ENCODE measurements at regions not wholly inside any gene's neighbourhood (a gene's known extent, or its start where the extent isn't known, plus 50 kb on each side); places are given as distances from the start of the nearest gene placed in this dataset.

- Histone ChIP-seq H2AFZ (ENCODE audit: control insufficient read depth, low read depth, low read length) (no peak overlapping the region), H3K27me3 (replicated peaks in 1 of 2; ENCODE audit: control insufficient read depth in 2 of 2, insufficient read depth in 2 of 2, low read length in 1 of 2) (no peaks in the 10 kb centered on the region; a peak in 1 of 4 replicates), H3K36me3 (ENCODE audit: control insufficient read depth in 2 of 2, insufficient read depth in 2 of 2, low read length in 1 of 2) (no peaks in the 10 kb centered on the region), H3K27ac (ENCODE audit: control insufficient read depth, insufficient read depth) (no peak overlapping the region), H3K4me1 (ENCODE audit: control insufficient read depth, insufficient read depth, low read length) (no peaks in the 10 kb centered on the region), H3K4me3 (no peak overlapping the region), H4K20me1 (ENCODE audit: control insufficient read depth, insufficient read depth) (no peaks in the 10 kb centered on the region), H3K4me2 (ENCODE audit: control insufficient read depth, insufficient read depth) (no peak overlapping the region), H3K79me2 (ENCODE audit: control insufficient read depth, insufficient read depth, low read length) (no peaks in the 10 kb centered on the region), H3K9me3 (replicated peaks; ENCODE audit: control insufficient read depth, insufficient read depth, low read length) (no peaks in the 10 kb centered on the region; the same call in 2 of the 3 replicates), H3K9ac (ENCODE audit: control insufficient read depth, insufficient read depth, low read length) (no peak overlapping the region)
- ChIA-PET SMC1A (ENCODE audit: uncharacterized antibody, unreplicated experiment) (no interaction called here), RAD21 (ENCODE audit: unreplicated experiment) (no interaction called here), CTCF (no interaction called here), POLR2A (no interaction called here)
- DNase-seq (ENCODE audit: low read depth, low spot score) (no peak), FAIRE-seq (peak; percentile 74), ATAC-seq (no peak)
- in situ Hi-C loops (cut with MboI) (no loop called here), intact Hi-C loops (cut with micrococcal nuclease; ENCODE audit: unreplicated experiment) (no loop called here)
- WGBS (ENCODE audit: insufficient coverage, insufficient replicate concordance, low lambda C conversion rate, missing lambda C conversion rate), result 0% methylated on average over 3 of the region's 3 CpGs
- BruUV-seq (replicated peaks), result no TSS peak
- TF ChIP-seq IKZF2 (IDR thresholded peaks at IDR 0.05) (no peak), NFYA (IDR thresholded peaks at IDR 0.05; ENCODE audit: borderline replicate concordance, low read depth, low read length) (no peak), NRF1 (conservative IDR thresholded peaks at IDR 0.05; ENCODE audit: low read depth, low read length) (no peak), JUNB (IDR thresholded peaks at IDR 0.05) (no peak), CHD4 (IDR thresholded peaks at IDR 0.05) (no peak), CBX5 (IDR thresholded peaks at IDR 0.05; ENCODE audit: low read depth) (no peak), CHD1 (IDR thresholded peaks at IDR 0.05; ENCODE audit: low read depth, low read length) (no peak), SP1 (IDR thresholded peaks at IDR 0.05; ENCODE audit: low read depth, low read length) (no peak), NR2C2 (IDR thresholded peaks at IDR 0.05; ENCODE audit: borderline replicate concordance, control insufficient read depth, insufficient read length, low read depth) (no peak)
Measured at GRCh38 chr13:39859898-39860297, 204.4 kb downstream of the COG6 start.

- no TSS peak for BruUV-seq (replicated peaks)
- Histone ChIP-seq H3K4me2 (ENCODE audit: control insufficient read depth, insufficient read depth) (no peak overlapping the region), H3K9ac (ENCODE audit: control insufficient read depth, insufficient read depth, low read length) (no peak overlapping the region), H3K79me2 (ENCODE audit: control insufficient read depth, insufficient read depth, low read length) (no peaks in the 10 kb centered on the region), H3K4me3 (no peak overlapping the region), H2AFZ (ENCODE audit: control insufficient read depth, low read depth, low read length) (no peak overlapping the region), H3K36me3 (ENCODE audit: control insufficient read depth in 2 of 2, insufficient read depth in 2 of 2, low read length in 1 of 2) (no peaks in the 10 kb centered on the region), H3K27ac (ENCODE audit: control insufficient read depth, insufficient read depth) (no peak overlapping the region), H3K27me3 (replicated peaks in 1 of 2; ENCODE audit: control insufficient read depth in 2 of 2, insufficient read depth in 2 of 2, low read length in 1 of 2) (no peaks in the 10 kb centered on the region; a peak in 1 of 4 replicates), H4K20me1 (ENCODE audit: control insufficient read depth, insufficient read depth) (no peaks in the 10 kb centered on the region), H3K4me1 (ENCODE audit: control insufficient read depth, insufficient read depth, low read length) (no peaks in the 10 kb centered on the region), H3K9me3 (replicated peaks; ENCODE audit: control insufficient read depth, insufficient read depth, low read length) (no peaks in the 10 kb centered on the region; the same call in 2 of the 3 replicates)
- CTCF ChIA-PET, result no interaction called here
- ATAC-seq, result no peak
- DNase-seq (ENCODE audit: low read depth, low spot score), result no peak
- WGBS (ENCODE audit: insufficient coverage, insufficient replicate concordance, low lambda C conversion rate, missing lambda C conversion rate), result 28% methylated on average over 2 of the region's 2 CpGs
- RAD21 ChIA-PET (ENCODE audit: unreplicated experiment), result no interaction called here
- intact Hi-C loops (cut with micrococcal nuclease; ENCODE audit: unreplicated experiment) (no loop called here), in situ Hi-C loops (cut with MboI) (no loop called here)
- SMC1A ChIA-PET (ENCODE audit: uncharacterized antibody, unreplicated experiment), result no interaction called here
- POLR2A ChIA-PET, result no interaction called here
- no peak for FAIRE-seq
- no peak for TF ChIP-seq EP300 (IDR thresholded peaks at IDR 0.05; ENCODE audit: borderline replicate concordance in 1 of 2, control insufficient read depth in 1 of 2, low read depth in 2 of 2, low read length in 2 of 2)
- TF ChIP-seq MEF2A (IDR thresholded peaks at IDR 0.05; ENCODE audit: insufficient read depth, low read depth, low read length), result no peak
- no peak for TF ChIP-seq STAT3 (IDR thresholded peaks at IDR 0.05; ENCODE audit: low read depth, low read length)
- TF ChIP-seq NRF1 (conservative IDR thresholded peaks at IDR 0.05; ENCODE audit: low read depth, low read length), result no peak
- TF ChIP-seq, protein P1, sequence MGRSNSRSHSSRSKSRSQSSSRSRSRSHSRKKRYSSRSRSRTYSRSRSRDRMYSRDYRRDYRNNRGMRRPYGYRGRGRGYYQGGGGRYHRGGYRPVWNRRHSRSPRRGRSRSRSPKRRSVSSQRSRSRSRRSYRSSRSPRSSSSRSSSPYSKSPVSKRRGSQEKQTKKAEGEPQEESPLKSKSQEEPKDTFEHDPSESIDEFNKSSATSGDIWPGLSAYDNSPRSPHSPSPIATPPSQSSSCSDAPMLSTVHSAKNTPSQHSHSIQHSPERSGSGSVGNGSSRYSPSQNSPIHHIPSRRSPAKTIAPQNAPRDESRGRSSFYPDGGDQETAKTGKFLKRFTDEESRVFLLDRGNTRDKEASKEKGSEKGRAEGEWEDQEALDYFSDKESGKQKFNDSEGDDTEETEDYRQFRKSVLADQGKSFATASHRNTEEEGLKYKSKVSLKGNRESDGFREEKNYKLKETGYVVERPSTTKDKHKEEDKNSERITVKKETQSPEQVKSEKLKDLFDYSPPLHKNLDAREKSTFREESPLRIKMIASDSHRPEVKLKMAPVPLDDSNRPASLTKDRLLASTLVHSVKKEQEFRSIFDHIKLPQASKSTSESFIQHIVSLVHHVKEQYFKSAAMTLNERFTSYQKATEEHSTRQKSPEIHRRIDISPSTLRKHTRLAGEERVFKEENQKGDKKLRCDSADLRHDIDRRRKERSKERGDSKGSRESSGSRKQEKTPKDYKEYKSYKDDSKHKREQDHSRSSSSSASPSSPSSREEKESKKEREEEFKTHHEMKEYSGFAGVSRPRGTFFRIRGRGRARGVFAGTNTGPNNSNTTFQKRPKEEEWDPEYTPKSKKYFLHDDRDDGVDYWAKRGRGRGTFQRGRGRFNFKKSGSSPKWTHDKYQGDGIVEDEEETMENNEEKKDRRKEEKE (IDR thresholded peaks at IDR 0.05), result no peak
- TF ChIP-seq RFX5 (IDR thresholded peaks at IDR 0.05; ENCODE audit: low read depth, low read length), result no peak
- TF ChIP-seq CBX5 (IDR thresholded peaks at IDR 0.05; ENCODE audit: low read depth), result no peak
- TF ChIP-seq SUPT20H (IDR thresholded peaks at IDR 0.05; ENCODE audit: borderline replicate concordance, control insufficient read depth, low read depth, low read length), result no peak
- TF ChIP-seq ZNF207 (IDR thresholded peaks at IDR 0.05; ENCODE audit: borderline replicate concordance), result no peak
- TF ChIP-seq NFYA (IDR thresholded peaks at IDR 0.05; ENCODE audit: borderline replicate concordance, low read depth, low read length), result no peak
- TF ChIP-seq HDGF (IDR thresholded peaks at IDR 0.05), result no peak
- TF ChIP-seq ESRRA (IDR thresholded peaks at IDR 0.05; ENCODE audit: low read length), result no peak
Measured at GRCh38 chr13:39862900-39863299, 207.4 kb downstream of the COG6 start.
